K562 (cell line): ENCODE measurements at regions not wholly inside any gene's neighbourhood (a gene's known extent, or its start where the extent isn't known, plus 50 kb on each side); places are given as distances from the start of the nearest gene placed in this dataset.
A peak's percentile ranks its signal among the peaks of the same experiment; 100 is the strongest.

Source experiments
- ATAC-seq: fragments of 200-7000 bp; cut with Tn5 transposase; 3 replicates; pipeline ENCODE4 v1.9.1; 2020; ENCODE audit warnings: moderate library complexity
- BruUV-seq: library from RNA; stranded (reverse); fragments of 400-500 nt; replicated peaks from 2 replicates; lab custom pipeline; 2021; lab: Mats Ljungman, UMichigan
- CTCF ChIA-PET: fragments of 300-600 bp; formaldehyde crosslinking; extraction: SDS; loops from one replicate; lab custom pipeline; 2021; ENCODE audit warnings: low intra/inter-chr PET ratio; lab: Yijun Ruan, JAX
- POLR2A ChIA-PET: fragments of 300-600, 350-650 bp; sonication (Branson Sonifier 250); formaldehyde crosslinking; extraction: SDS; loops from one replicate; lab custom pipeline; 2021; ENCODE audit warnings: antibody characterized with exemption, inconsistent platforms; lab: Yijun Ruan, JAX
- DNase-seq, 4 experiments: peaks; one replicate each; pipeline versions ENCODE4 v3.0.0 to v3.0.0-alpha.2; 2011 to 2018; ENCODE audit warnings: low spot score in 3 of 4, mixed read lengths in 3 of 4; ENCODE audit errors: extremely low read depth in 1 of 4
- FAIRE-seq: peaks from 2 replicates; lab custom pipeline; 2011; peaks lifted over from hg19 to GRCh38; lab: Jason Lieb, UNC
- H2AFZ ChIP-seq: 2 replicates; pipeline ENCODE4 v1.6.0; 2011; ENCODE audit warnings: low read depth, low read length, control low read depth, inconsistent platforms
- H3K27ac ChIP-seq: fragments of 200-600 bp; 3 replicates; pipeline ENCODE4 v1.8.0; 2011; ENCODE audit warnings: low read depth, mild to moderate bottlenecking, control low read depth, inconsistent platforms, low read length, moderate library complexity, mixed read lengths; ENCODE audit errors: extremely low read depth
- H3K27me3 ChIP-seq, 2 experiments: fragments of 300-600 bp in 1 of 2; 2 replicates in 1 of 2; 3 replicates in 1 of 2; pipeline versions ENCODE4 v1.6.0 to v1.8.0; 2011; ENCODE audit warnings: inconsistent platforms in 2 of 2, low read length in 2 of 2, mild to moderate bottlenecking in 1 of 2, mixed read lengths in 1 of 2, moderate library complexity in 1 of 2; ENCODE audit not compliant: control insufficient read depth in 2 of 2, insufficient read depth in 2 of 2
- H3K36me3 ChIP-seq: fragments of 300-600 bp; 3 replicates; pipeline ENCODE4 v1.8.0; 2011; ENCODE audit warnings: mild to moderate bottlenecking, low read length, inconsistent platforms; ENCODE audit not compliant: control insufficient read depth, insufficient read depth
- H3K4me1 ChIP-seq, 2 experiments: fragments of 200-600 bp in 1 of 2; replicated peaks in 1 of 2; 2 replicates in 1 of 2; 3 replicates in 1 of 2; pipeline versions ENCODE4 v1.5.1 to v1.8.0; 2011; ENCODE audit warnings: inconsistent platforms in 2 of 2, low read length in 2 of 2, mild to moderate bottlenecking in 1 of 2, mixed read lengths in 1 of 2, moderate library complexity in 1 of 2; ENCODE audit not compliant: control insufficient read depth in 2 of 2, insufficient read depth in 2 of 2
- H3K4me2 ChIP-seq: 2 replicates; pipeline ENCODE4 v1.6.1; 2011; ENCODE audit warnings: low read length, control low read depth, inconsistent platforms, mixed read lengths; ENCODE audit not compliant: insufficient read depth
- H3K4me3 ChIP-seq: fragments of 200-600 bp; sonication (generic), shearing (Covaris generic); 2 replicates; pipeline ENCODE4 v1.5.1; 2016; ENCODE audit warnings: control low read depth, inconsistent platforms
- H3K79me2 ChIP-seq: fragments of 200-600 bp; 3 replicates; pipeline ENCODE4 v1.8.0; 2011; ENCODE audit warnings: low read length, inconsistent platforms; ENCODE audit not compliant: control insufficient read depth, insufficient read depth
- H3K9ac ChIP-seq, 2 experiments: 2 replicates each; pipeline versions ENCODE4 v1.6.0 to v1.6.1; 2011; ENCODE audit warnings: low read depth in 2 of 2, low read length in 2 of 2, control low read depth in 1 of 2, inconsistent platforms in 1 of 2, mild to moderate bottlenecking in 1 of 2, mixed read lengths in 1 of 2; ENCODE audit not compliant: insufficient read depth in 1 of 2
- H3K9me1 ChIP-seq: one replicate; pipeline ENCODE4 v1.6.0; 2011; ENCODE audit warnings: inconsistent platforms, mild to moderate bottlenecking, low read length, moderate library complexity; ENCODE audit not compliant: control insufficient read depth, insufficient read depth
- H3K9me3 ChIP-seq: replicated peaks from 2 replicates; pipeline ENCODE4 v1.5.1; 2011; ENCODE audit warnings: low read depth, low read length, inconsistent platforms; ENCODE audit not compliant: control insufficient read depth, insufficient read depth
- H4K20me1 ChIP-seq: replicated peaks from 2 replicates; pipeline ENCODE4 v1.6.1; 2011; ENCODE audit warnings: low read length, inconsistent platforms, mixed read lengths; ENCODE audit not compliant: control insufficient read depth, insufficient read depth
- ARID1B ChIP-seq: fragments of 450-650 bp; IDR thresholded peaks from 2 replicates; pipeline ENCODE4 v1.6.1; 2016; ENCODE audit warnings: antibody characterized with exemption, mild to moderate bottlenecking, inconsistent platforms
- CBFA2T3 ChIP-seq: fragments of 450-650 bp; IDR thresholded peaks from 2 replicates; pipeline ENCODE4 v1.6.1; 2017
- CEBPB ChIP-seq: fragments of 450-650 bp; IDR thresholded peaks from 2 replicates; pipeline ENCODE4 v1.6.1; 2016; ENCODE audit warnings: missing genetic modification characterization, missing compliant biosample characterization
- MGA ChIP-seq: fragments of 450-650 bp; IDR thresholded peaks from 2 replicates; pipeline ENCODE4 v1.6.1; 2016; ENCODE audit warnings: mild to moderate bottlenecking, moderate library complexity
- NONO ChIP-seq, 2 experiments: fragments of 200-400 bp in 1 of 2; fragments of 450-650 bp in 1 of 2; formaldehyde crosslinking in 1 of 2; IDR thresholded peaks; 2 replicates each; pipeline ENCODE4 v1.6.1; 2017; ENCODE audit warnings: low read depth in 2 of 2, mild to moderate bottlenecking in 2 of 2, moderate library complexity in 2 of 2, low read length in 1 of 2
- SUPT5H ChIP-seq: fragments of 450-650 bp; IDR thresholded peaks from 2 replicates; pipeline ENCODE4 v1.6.1; 2016
- WGBS: fragments of 100-300 bp; shearing (Covaris generic); methylation state at CpG from one replicate; pipeline ENCODE4 v1.1.6; 2016; ENCODE audit warnings: low coverage, mixed read lengths; ENCODE audit not compliant: insufficient coverage; ENCODE audit errors: missing lambda C conversion rate; 5-methylcytosine and 5-hydroxymethylcytosine counted together
- in situ Hi-C: fragments of 300-500 bp; cut with MboI; formaldehyde crosslinking; loops from 4 replicates; pipeline ENCODE4 v1.15.0; 2018; ENCODE audit warnings: inconsistent platforms, mixed read lengths
- intact Hi-C: fragments of 100-400 bp; cut with micrococcal nuclease; formaldehyde crosslinking; loops from 2 replicates; pipeline ENCODE4 v1.14.2; 2022
- TF ChIP-seq, protein P1 (sequence below): IDR thresholded peaks from 2 replicates; pipeline ENCODE4 v1.6.1; 2012; ENCODE audit warnings: low read depth, low read length, improper control_type of control experiment, borderline replicate concordance

GRCh38 chr15:67922971-67923945 is 83.4 kb upstream of the RNU6-1 start:
- ChIA-PET CTCF (no interaction called here), POLR2A (interaction anchor here (0.9 to 1.4 kb wide), 5 partner anchors 9 to 38 kb away, joined by 3 to 5 read pairs (median 3); no protein-coding TSS in a partner anchor)
- Histone ChIP-seq H3K4me1 (peaks cover 0 to 39% of the 10 kb centered on the region in 2 experiments; a peak in 4 of 5 replicates), H2AFZ (peak overlapping the region; percentile 91), H3K4me3 (no peak overlapping the region), H4K20me1 (no peaks in the 10 kb centered on the region), H3K27me3 (no peaks in the 10 kb centered on the region), H3K36me3 (no peaks in the 10 kb centered on the region), H3K79me2 (no peaks in the 10 kb centered on the region), H3K9ac (peak overlapping the region in 1 of 2 experiments; percentile 24; a peak in 1 of 4 replicates), H3K4me2 (peak overlapping the region; percentile 65), H3K27ac (peak overlapping the region; percentile 32), H3K9me1 (no peaks in the 10 kb centered on the region), H3K9me3 (no peaks in the 10 kb centered on the region)
- 19% methylated on average over 10 of the region's 10 CpGs for WGBS
- no TSS peak for BruUV-seq
- FAIRE-seq: peak; percentile 89
- intact Hi-C loops: loop anchor here (5.0 kb wide), 1 partner anchor 41 kb away; no protein-coding TSS in a partner anchor
- in situ Hi-C loops: no loop called here
- ATAC-seq: peak; percentile 61
- peak; percentile 30 to 49 (median 35) for DNase-seq
- TF ChIP-seq CEBPB (tag): peak; percentile 52; the same call in 1 of the 2 replicates
- 0 out of 2 replicates have a peak, but pooled peaks have one; percentile 14 for TF ChIP-seq MGA
- no peak for TF ChIP-seq SUPT5H
- peak; percentile 33 for TF ChIP-seq ARID1B
- no peak for TF ChIP-seq NONO (IDR thresholded peaks at IDR 0.05; ENCODE audit: low read depth in 2 of 2, low read length in 1 of 2)
- TF ChIP-seq, protein P1, sequence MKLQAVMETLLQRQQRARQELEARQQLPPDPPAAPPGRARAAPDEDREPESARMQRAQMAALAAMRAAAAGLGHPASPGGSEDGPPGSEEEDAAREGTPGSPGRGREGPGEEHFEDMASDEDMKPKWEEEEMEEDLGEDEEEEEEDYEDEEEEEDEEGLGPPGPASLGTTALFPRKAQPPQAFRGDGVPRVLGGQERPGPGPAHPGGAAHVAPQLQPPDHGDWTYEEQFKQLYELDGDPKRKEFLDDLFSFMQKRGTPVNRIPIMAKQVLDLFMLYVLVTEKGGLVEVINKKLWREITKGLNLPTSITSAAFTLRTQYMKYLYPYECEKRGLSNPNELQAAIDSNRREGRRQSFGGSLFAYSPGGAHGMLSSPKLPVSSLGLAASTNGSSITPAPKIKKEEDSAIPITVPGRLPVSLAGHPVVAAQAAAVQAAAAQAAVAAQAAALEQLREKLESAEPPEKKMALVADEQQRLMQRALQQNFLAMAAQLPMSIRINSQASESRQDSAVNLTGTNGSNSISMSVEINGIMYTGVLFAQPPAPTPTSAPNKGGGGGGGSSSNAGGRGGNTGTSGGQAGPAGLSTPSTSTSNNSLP: no peak
- TF ChIP-seq CBFA2T3: peak; percentile 62
